ENCODE measurements at regions not wholly inside any gene's neighbourhood (a gene's known extent, or its start where the extent isn't known, plus 50 kb on each side); places are given as distances from the start of the nearest gene placed in this dataset.
A peak's percentile ranks its signal among the peaks of the same experiment; 100 is the strongest.

- no peak for TF ChIP-seq NR2C1 (IDR thresholded peaks at IDR 0.05)
- no peak for TF ChIP-seq ZSCAN29 (IDR thresholded peaks at IDR 0.05)
- TF ChIP-seq MYC (IDR thresholded peaks at IDR 0.05; ENCODE audit: insufficient read depth, insufficient read length, insufficient replicate concordance, low read length, severe bottlenecking) = no peak
- TF ChIP-seq PAX5 (IDR thresholded peaks at IDR 0.05; ENCODE audit: borderline replicate concordance, low read depth, low read length) = no peak
- TF ChIP-seq PRDM15 (CRISPR knock-in tag; IDR thresholded peaks at IDR 0.05) = no peak
- no peak for TF ChIP-seq SP1 (IDR thresholded peaks at IDR 0.05; ENCODE audit: low read depth, low read length)
- no peak for TF ChIP-seq YBX1 (IDR thresholded peaks at IDR 0.05)
These were observed 101.6 kb upstream of the OTUD4 start (continued) for GRCh38 chr4:145281951-145282350.

- Histone ChIP-seq H3K4me3 (no peak overlapping the region), H3K27ac (ENCODE audit: control insufficient read depth, insufficient read depth) (no peak overlapping the region), H3K4me2 (ENCODE audit: control insufficient read depth, insufficient read depth) (no peak overlapping the region), H3K36me3 (ENCODE audit: control insufficient read depth in 2 of 2, insufficient read depth in 2 of 2, low read length in 1 of 2) (no peaks in the 10 kb centered on the region), H3K79me2 (ENCODE audit: control insufficient read depth, insufficient read depth, low read length) (no peaks in the 10 kb centered on the region), H3K9ac (ENCODE audit: control insufficient read depth, insufficient read depth, low read length) (no peak overlapping the region), H3K9me3 (replicated peaks; ENCODE audit: control insufficient read depth, insufficient read depth, low read length) (no peaks in the 10 kb centered on the region), H2AFZ (ENCODE audit: control insufficient read depth, low read depth, low read length) (no peak overlapping the region), H4K20me1 (ENCODE audit: control insufficient read depth, insufficient read depth) (no peaks in the 10 kb centered on the region), H3K27me3 (replicated peaks in 1 of 2; ENCODE audit: control insufficient read depth in 2 of 2, insufficient read depth in 2 of 2, low read length in 1 of 2) (no peaks in the 10 kb centered on the region), H3K4me1 (ENCODE audit: control insufficient read depth, insufficient read depth, low read length) (no peaks in the 10 kb centered on the region)
- no TSS peak for BruUV-seq (replicated peaks)
- POLR2A ChIA-PET = no interaction called here
- intact Hi-C loops (cut with micrococcal nuclease; ENCODE audit: unreplicated experiment) = no loop called here
- CTCF ChIA-PET = interaction anchor here (0.7 to 0.9 kb wide), 2 partner anchors 9 to 43 kb away, joined by 3 read pairs; no protein-coding TSS in a partner anchor
- ATAC-seq (peak; percentile 20; the same call in 1 of the 3 replicates), FAIRE-seq (no peak), DNase-seq (ENCODE audit: low read depth, low spot score) (no peak)
- WGBS (ENCODE audit: insufficient coverage, insufficient replicate concordance, low lambda C conversion rate, missing lambda C conversion rate) = 41% methylated on average over 9 of the region's 9 CpGs
- RAD21 ChIA-PET (ENCODE audit: unreplicated experiment) = no interaction called here
- SMC1A ChIA-PET (ENCODE audit: uncharacterized antibody, unreplicated experiment) = interaction anchor here (1.1 to 2.0 kb wide), 4 partner anchors 11 to 22 kb away, joined by 3 to 7 read pairs (median 4); no protein-coding TSS in a partner anchor
- in situ Hi-C loops (cut with MboI) = no loop called here
- no peak for TF ChIP-seq CREB1 (IDR thresholded peaks at IDR 0.05; ENCODE audit: low read depth)
- no peak for TF ChIP-seq BCLAF1 (IDR thresholded peaks at IDR 0.05)
- TF ChIP-seq RELB (IDR thresholded peaks at IDR 0.05; ENCODE audit: low read depth) = no peak
- TF ChIP-seq LARP7 (IDR thresholded peaks at IDR 0.05) = no peak
- TF ChIP-seq SP1 (IDR thresholded peaks at IDR 0.05; ENCODE audit: low read depth, low read length) = no peak
- TF ChIP-seq MAX (IDR thresholded peaks at IDR 0.05; ENCODE audit: low read depth, low read length) = no peak
- TF ChIP-seq NBN (IDR thresholded peaks at IDR 0.05) = no peak
- TF ChIP-seq FOXK2 (IDR thresholded peaks at IDR 0.05) = no peak
These were observed 100.8 kb upstream of the OTUD4 start for GRCh38 chr4:145281224-145281623.

All from GM12878 (cell line).